Endodermal cell (in vitro differentiated cells): ENCODE measurements at regions not wholly inside any gene's neighbourhood (a gene's known extent, or its start where the extent isn't known, plus 50 kb on each side); places are given as distances from the start of the nearest gene placed in this dataset.

Experiments
- DNase-seq: peaks from one replicate; pipeline ENCODE4 v3.0.0-alpha.2; 2017
- H3K27ac ChIP-seq: 2 replicates; pipeline ENCODE4 v1.5.1; 2013; ENCODE audit warnings: mild to moderate bottlenecking, low read depth, low read length, moderate library complexity
- H3K27me3 ChIP-seq: 2 replicates; pipeline ENCODE4 v1.6.1; 2013; ENCODE audit warnings: mild to moderate bottlenecking, low read length, moderate library complexity; ENCODE audit not compliant: insufficient read depth, control insufficient read depth, poor library complexity, severe bottlenecking
- H3K36me3 ChIP-seq: 2 replicates; pipeline ENCODE4 v1.7.0; 2013; ENCODE audit warnings: mild to moderate bottlenecking, low read length, moderate library complexity; ENCODE audit not compliant: control insufficient read depth, insufficient read depth
- H3K4me1 ChIP-seq: one replicate; pipeline ENCODE4 v1.7.0; 2013; ENCODE audit warnings: low read length; ENCODE audit not compliant: control insufficient read depth, insufficient read depth
- H3K4me3 ChIP-seq: 2 replicates; pipeline ENCODE4 v1.5.1; 2013; ENCODE audit warnings: mild to moderate bottlenecking, low read length, moderate library complexity
- H3K9ac ChIP-seq: 2 replicates; pipeline ENCODE4 v1.6.1; 2013; ENCODE audit warnings: mild to moderate bottlenecking, low read length, moderate library complexity; ENCODE audit not compliant: poor library complexity, severe bottlenecking; ENCODE audit errors: extremely low read depth
- H3K9me3 ChIP-seq: 2 replicates; pipeline ENCODE4 v1.6.1; 2013; ENCODE audit warnings: mild to moderate bottlenecking, low read length, moderate library complexity; ENCODE audit not compliant: control insufficient read depth
- H3K27ac Mint-ChIP-seq: 2 replicates; pipeline ENCODE4 v1.8.0; 2020; ENCODE audit warnings: mixed read lengths
- H3K27me3 Mint-ChIP-seq: 2 replicates; pipeline ENCODE4 v1.8.0; 2021; ENCODE audit warnings: mild to moderate bottlenecking, mixed read lengths; ENCODE audit not compliant: insufficient read depth
- H3K36me3 Mint-ChIP-seq: 2 replicates; pipeline ENCODE4 v1.8.0; 2020; ENCODE audit warnings: low read depth, mixed read lengths
- H3K4me1 Mint-ChIP-seq: 2 replicates; pipeline ENCODE4 v1.8.0; 2020; ENCODE audit warnings: mixed read lengths
- H3K4me3 Mint-ChIP-seq: 2 replicates; pipeline ENCODE4 v1.8.0; 2020; ENCODE audit warnings: mild to moderate bottlenecking, moderate library complexity, mixed read lengths
- H3K9me3 Mint-ChIP-seq: 2 replicates; pipeline ENCODE4 v1.8.0; 2020; ENCODE audit warnings: mild to moderate bottlenecking, mixed read lengths
- CTCF ChIP-seq: fragments of 200-600 bp; sonication (generic); conservative IDR thresholded peaks from 2 replicates; pipeline ENCODE4 v1.5.0; 2021; ENCODE audit warnings: antibody characterized with exemption, mild to moderate bottlenecking
- WGBS, 2 experiments: methylation state at CpG; one replicate each; pipeline versions ENCODE4 v1.1.5 to v1.1.7; 2013; ENCODE audit warnings: missing lambda C conversion rate in 2 of 2, mixed read lengths in 1 of 2; ENCODE audit not compliant: insufficient coverage in 1 of 2, insufficient read length in 1 of 2; 5-methylcytosine and 5-hydroxymethylcytosine counted together

DNA sequence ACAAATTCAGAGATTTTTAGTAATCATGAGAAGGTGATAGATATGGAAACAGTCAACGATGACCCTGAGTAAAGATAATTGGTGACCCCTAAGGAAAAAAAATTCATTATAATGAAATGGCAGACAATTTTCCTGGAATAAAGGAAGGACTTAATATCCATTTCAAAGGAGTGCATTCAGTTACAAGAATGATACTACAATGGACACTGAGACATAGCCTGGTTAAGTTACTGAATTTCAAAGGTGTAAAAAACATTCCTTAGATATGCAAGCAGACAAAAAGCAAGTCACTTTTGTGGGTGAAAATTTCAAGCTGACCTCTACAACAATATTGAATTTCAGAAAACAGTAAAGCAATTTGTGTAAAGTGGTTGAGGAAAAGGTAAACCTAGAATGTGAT, 1012.5 kb upstream of the SEMA6A start:
- no peaks in the 10 kb centered on the region for H3K36me3 Mint-ChIP-seq
- no peak overlapping the region for H3K27ac ChIP-seq
- no peaks in the 10 kb centered on the region for H3K27me3 Mint-ChIP-seq
- H3K9me3 Mint-ChIP-seq: no peaks in the 10 kb centered on the region
- no peak overlapping the region for H3K27ac Mint-ChIP-seq
- H3K4me1 ChIP-seq: peaks cover 2% of the 10 kb centered on the region
- H3K27me3 ChIP-seq: no peaks in the 10 kb centered on the region
- H3K36me3 ChIP-seq: no peaks in the 10 kb centered on the region
- H3K9ac ChIP-seq: no peak overlapping the region
- no peak overlapping the region for H3K4me3 Mint-ChIP-seq
- H3K4me3 ChIP-seq: no peak overlapping the region
- TF ChIP-seq CTCF: no peak
- no peaks in the 10 kb centered on the region for H3K9me3 ChIP-seq
- no peak for DNase-seq
- H3K4me1 Mint-ChIP-seq: peaks cover 8% of the 10 kb centered on the region
- 70 to 90% methylated on average over 1 of the region's 1 CpG for WGBS, 2 experiments

- no peaks in the 10 kb centered on the region for H3K36me3 Mint-ChIP-seq
- Histone ChIP-seq H3K27ac (no peak overlapping the region), H3K4me1 (no peaks in the 10 kb centered on the region), H3K27me3 (no peaks in the 10 kb centered on the region), H3K4me3 (no peak overlapping the region), H3K36me3 (no peaks in the 10 kb centered on the region), H3K9ac (no peak overlapping the region), H3K9me3 (no peaks in the 10 kb centered on the region)
- no peak overlapping the region for H3K27ac Mint-ChIP-seq
- no peak for DNase-seq
- no peak for TF ChIP-seq CTCF
- H3K9me3 Mint-ChIP-seq: no peaks in the 10 kb centered on the region
- no peaks in the 10 kb centered on the region for H3K27me3 Mint-ChIP-seq
- WGBS, 2 experiments: 73% methylated on average over 1 of the region's 1 CpG; no CpG with 5 or more reads in 1 of the 2 experiments
- H3K4me3 Mint-ChIP-seq: no peak overlapping the region
- peaks cover 1% of the 10 kb centered on the region for H3K4me1 Mint-ChIP-seq
Measured at GRCh38 chr5:117568622-117569021, 994.0 kb upstream of the SEMA6A start.

GRCh38 chr5:117568126-117568525, 993.5 kb upstream of the SEMA6A start:
- no peaks in the 10 kb centered on the region for H3K27me3 Mint-ChIP-seq
- 87 to 100% methylated on average over 1 to 2 of the region's 2 CpGs for WGBS, 2 experiments

More at GRCh38 chr5:117568126-117568525, 993.5 kb upstream of the SEMA6A start:
- no peaks in the 10 kb centered on the region for H3K9me3 Mint-ChIP-seq
- no peak overlapping the region for H3K4me3 Mint-ChIP-seq
- TF ChIP-seq CTCF: no peak
- no peaks in the 10 kb centered on the region for H3K36me3 Mint-ChIP-seq
- Histone ChIP-seq H3K9me3 (no peaks in the 10 kb centered on the region), H3K9ac (no peak overlapping the region), H3K4me1 (no peaks in the 10 kb centered on the region), H3K27ac (no peak overlapping the region), H3K27me3 (no peaks in the 10 kb centered on the region), H3K4me3 (no peak overlapping the region), H3K36me3 (no peaks in the 10 kb centered on the region)
- peaks cover 1% of the 10 kb centered on the region for H3K4me1 Mint-ChIP-seq
- no peak overlapping the region for H3K27ac Mint-ChIP-seq
- DNase-seq: no peak
